Dermis blood vessel endothelial cell (primary cell): ENCODE measurements at regions not wholly inside any gene's neighbourhood (a gene's known extent, or its start where the extent isn't known, plus 50 kb on each side); places are given as distances from the start of the nearest gene placed in this dataset.
"Not testable (repeated sequence)": the region's sequence is repeated elsewhere in the genome, so short reads cannot be mapped to it uniquely, and the experiment has no call there.

Experiments
- DNase-seq: peaks from one replicate; pipeline ENCODE4 v3.0.0; 2010

DNA sequence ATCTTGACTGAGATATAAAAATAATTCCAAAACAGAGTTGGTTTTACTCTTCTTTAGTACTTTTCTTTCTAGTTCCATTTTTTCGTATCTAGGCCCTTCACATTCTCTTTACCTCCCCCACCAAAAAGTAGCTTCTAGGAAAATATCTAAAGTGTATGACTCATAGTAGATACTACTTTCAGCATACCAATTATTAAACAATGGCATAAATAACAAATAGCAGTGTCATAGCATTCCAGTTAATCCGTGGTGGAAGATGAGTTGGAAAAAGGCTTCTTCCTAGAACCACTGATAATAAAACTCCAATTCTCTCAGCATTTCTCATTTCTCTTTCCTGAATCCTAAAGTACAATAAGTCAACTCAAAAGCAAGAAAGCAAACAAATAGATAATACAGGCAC lies 859.0 kb upstream of the B3GALT2 start:
- DNase-seq = peak; percentile 5

DNA sequence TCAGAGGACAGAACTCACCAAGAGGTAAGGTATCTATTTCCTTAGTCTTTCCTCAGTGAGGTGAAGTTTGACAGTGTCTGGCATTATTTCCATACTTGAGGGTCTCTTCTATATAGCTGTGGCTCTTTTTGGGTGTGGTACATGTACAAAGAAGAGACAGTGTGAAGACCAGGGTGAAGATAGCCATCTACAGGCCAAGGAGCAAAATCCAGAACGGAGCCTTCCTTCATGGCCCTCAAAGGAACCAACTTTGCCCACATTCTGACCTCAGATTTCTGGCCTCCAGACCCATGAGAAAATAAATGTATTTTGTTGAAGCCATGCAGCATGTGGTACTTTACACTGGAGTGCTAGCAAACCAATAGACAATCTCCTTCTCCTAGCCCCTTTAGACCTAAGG lies 858.5 kb upstream of the B3GALT2 start:
- no peak for DNase-seq

GRCh38 chr1:194043984-194044755 lies 857.8 kb upstream of the B3GALT2 start:
- DNase-seq = no peak

GRCh38 chr1:194042736-194043135 lies 856.3 kb upstream of the B3GALT2 start:
- DNase-seq = no peak

- no peak for DNase-seq
Observed at GRCh38 chr1:194040496-194040895, 854.1 kb upstream of the B3GALT2 start.

- no peak for DNase-seq
Observed at GRCh38 chr1:194039578-194039977, 853.2 kb upstream of the B3GALT2 start.

- DNase-seq = no peak
Observed at GRCh38 chr1:194033646-194034045, 847.2 kb upstream of the B3GALT2 start.

DNA sequence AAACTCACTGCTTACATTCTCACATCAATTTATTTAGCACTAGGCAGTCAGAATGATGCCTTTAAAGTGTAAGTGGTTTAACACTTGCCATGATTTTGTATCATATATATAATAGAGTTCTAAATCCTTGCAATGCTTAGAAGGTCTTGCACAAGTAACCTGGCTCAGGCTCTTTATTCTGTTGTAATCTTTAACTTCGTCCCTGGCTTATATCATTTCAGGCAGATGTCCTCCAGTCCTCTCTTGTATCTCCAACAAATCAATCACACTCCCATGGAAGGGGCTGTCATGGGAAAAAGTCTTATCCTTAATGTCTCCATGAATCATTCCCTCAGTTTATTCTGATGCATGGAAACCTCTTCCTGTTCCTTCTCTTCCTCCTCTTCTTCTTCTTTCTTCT lies 841.6 kb upstream of the B3GALT2 start:
- DNase-seq = no peak

GRCh38 chr1:194026422-194026821 lies 840.0 kb upstream of the B3GALT2 start:
- no peak for DNase-seq

- DNase-seq = peak; percentile 64
Observed at GRCh38 chr1:194024659-194025058, 838.2 kb upstream of the B3GALT2 start.

DNA sequence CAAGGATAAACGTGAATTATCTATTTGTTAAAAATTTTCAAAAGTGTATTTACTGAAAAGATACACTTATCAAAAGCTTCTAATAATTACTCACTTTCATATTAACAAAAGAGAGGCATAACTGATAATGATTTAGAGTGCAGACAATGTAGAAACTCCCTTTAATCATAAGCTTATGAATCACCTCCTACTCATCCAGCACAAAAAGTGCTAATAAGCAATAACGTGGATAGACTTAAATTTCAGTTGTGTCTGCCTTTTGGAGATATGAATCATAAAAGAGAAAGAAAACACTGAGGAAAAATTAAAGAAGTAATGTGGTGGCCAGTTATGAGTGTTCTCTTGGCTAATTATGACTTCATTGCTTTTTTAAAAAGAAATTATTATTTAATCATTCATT lies 827.6 kb upstream of the B3GALT2 start:
- DNase-seq = peak; percentile 4

DNA sequence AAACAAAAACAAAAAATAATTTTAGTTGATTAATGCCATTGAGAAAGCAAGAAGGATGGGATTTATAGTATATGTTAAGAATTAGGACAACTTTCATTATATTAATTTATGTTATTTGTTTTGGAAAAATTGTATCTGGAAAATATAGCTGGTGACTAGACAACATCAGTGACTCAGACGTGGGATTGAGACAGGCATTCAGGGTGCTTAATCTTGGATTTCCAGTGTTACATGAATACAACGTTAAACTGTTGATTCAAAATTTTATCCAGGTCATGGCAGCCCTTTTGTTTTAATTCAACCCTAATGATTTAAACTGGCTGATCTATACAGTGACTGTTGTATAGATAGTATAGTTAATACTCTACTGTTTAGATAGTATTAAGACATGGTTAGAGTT lies 827.1 kb upstream of the B3GALT2 start:
- DNase-seq = no peak

- DNase-seq = no peak
Observed at GRCh38 chr1:194004146-194004545, 817.7 kb upstream of the B3GALT2 start.

GRCh38 chr1:194001726-194002350 lies 815.4 kb upstream of the B3GALT2 start:
- not testable (repeated sequence) for DNase-seq

DNA sequence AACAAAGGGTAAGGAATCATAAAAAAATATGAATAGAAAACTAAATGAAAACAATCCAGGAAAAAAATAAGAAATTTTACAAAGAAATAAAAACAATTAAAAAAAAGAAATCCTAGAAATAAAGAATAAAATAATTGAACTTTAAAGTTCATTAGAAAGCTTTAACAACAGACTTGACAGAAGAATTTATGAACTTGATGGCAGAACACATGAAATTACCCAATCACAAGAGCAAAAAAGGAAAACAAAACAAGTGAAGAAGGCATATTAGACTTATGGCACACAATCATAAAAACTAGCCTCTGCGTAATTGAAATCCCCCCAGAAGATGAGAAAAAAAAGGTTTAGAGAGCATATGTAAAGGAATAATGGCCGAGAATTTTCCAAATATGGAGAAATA lies 802.5 kb upstream of the B3GALT2 start:
- DNase-seq = no peak

GRCh38 chr1:193979219-193979618 lies 792.8 kb upstream of the B3GALT2 start:
- no peak for DNase-seq

- no peak for DNase-seq
Observed at GRCh38 chr1:193974286-193974798, 787.9 kb upstream of the B3GALT2 start.

DNA sequence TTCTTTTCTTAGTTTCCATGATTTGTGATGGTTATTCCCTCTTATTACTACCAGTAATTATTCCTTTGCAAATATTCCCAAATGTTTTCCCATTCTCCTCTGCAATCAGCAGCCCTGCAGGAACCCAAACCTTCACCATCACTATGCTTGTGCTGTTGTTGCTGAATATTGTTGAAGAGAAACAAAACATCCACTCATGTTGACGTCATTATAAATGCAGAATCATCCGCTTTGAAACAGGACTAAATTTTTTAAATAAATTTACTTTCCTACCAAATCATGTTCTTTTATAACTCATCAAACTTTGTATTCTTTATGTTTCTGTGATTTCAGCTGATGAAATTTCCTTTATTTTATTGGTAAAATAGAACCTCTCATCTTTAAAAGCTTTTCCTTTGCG lies 787.0 kb upstream of the B3GALT2 start:
- DNase-seq = no peak

DNA sequence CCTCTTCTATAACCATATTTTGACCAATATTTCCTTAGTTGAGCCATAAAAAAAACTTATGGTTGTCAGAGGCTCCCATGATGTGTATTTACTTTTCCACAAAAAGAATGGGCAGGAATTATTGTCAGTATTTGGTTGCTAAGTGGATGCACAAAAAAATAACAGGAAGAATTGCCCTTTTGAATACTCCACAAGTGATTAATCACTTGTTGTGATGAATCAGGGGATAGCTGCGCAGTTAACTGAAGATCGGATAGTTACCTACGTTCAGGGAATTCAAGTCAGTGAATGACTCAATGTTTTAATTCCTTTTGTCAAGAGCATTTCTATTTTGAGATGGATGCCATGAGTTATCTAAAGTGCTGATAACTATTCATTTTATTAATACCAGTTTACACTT lies 785.2 kb upstream of the B3GALT2 start:
- DNase-seq = peak; percentile 56

DNA sequence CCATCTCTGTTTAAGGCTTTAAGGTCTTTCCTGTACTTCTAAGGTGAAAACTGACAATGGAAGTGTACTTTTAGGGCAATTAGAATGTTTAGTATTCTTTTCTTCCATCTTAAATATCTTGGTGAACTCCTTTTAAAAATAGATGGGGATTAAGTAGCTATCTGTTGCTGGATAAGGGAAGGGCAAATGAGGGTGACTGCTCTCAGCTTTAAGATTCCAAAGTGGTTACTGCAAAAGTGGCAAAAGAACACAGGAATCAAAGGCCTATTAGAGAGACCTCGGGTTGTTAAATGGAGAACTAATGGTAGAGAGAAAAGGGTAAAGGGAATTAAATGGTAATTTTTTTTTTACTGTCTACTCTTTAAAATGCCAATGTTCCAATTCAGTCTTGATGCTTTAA lies 774.1 kb upstream of the B3GALT2 start:
- no peak for DNase-seq

DNA sequence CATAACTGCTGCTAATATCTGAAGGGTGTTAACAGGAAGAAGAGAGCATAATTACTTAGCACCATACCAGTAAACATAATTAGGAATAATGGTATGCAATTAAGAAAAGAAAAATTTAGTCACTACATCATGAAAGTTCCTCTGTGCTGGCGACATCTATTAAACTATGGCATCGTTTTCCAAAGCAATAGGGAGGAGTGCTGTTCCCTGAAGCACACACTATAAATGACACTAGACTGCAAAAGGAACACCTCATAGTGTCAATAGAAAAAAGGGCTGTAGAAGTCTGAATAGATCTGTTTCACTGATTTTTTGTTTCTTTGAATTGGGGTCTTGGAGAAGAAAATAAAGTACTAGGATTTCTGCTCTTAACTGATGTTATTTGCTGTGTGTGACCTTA lies 773.6 kb upstream of the B3GALT2 start:
- DNase-seq = no peak

- no peak for DNase-seq
Observed at GRCh38 chr1:193957556-193958095, 771.2 kb upstream of the B3GALT2 start.

DNA sequence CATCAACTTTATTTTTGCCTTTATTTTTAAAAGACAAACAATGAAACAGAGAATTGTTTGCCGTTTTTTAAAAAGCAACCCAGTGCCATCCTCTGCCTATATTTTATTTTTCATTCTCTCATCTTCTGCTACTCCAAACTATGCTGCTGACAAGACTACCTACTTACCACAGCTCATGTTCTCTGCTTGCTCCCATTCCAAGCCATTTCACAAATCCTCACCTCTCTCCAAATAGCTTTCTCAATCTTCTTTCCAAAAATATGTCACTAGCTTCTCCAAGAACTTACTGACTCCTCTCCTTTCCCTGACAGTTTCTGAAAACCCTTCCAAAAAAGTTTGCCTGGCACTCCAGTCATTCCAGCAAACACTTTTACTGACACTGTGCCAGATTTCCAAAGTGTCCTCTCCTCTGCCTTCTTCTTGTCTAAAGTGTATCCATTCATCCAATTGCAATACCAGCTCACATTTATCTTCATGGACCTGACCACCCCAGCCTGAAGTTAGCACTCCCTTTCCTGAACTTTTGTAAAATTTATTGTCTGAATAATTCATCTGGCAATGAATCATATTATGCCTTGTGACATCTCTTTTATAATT lies 766.5 kb upstream of the B3GALT2 start:
- no peak for DNase-seq

- DNase-seq = no peak
Observed at GRCh38 chr1:193951984-193952383, 765.6 kb upstream of the B3GALT2 start.
